Activated naive CD8-positive, alpha-beta T cell treated with anti-CD3 and anti-CD28 coated beads, Interleukin-2, amount 50 U/mL, for 24 hours (primary cell): ENCODE measurements at regions not wholly inside any gene's neighbourhood (a gene's known extent, or its start where the extent isn't known, plus 50 kb on each side); places are given as distances from the start of the nearest gene placed in this dataset.
"Not testable (repeated sequence)": the region's sequence is repeated elsewhere in the genome, so short reads cannot be mapped to it uniquely, and the experiment has no call there.

Experiments used
- ATAC-seq: fragments of 150-1000 bp; cut with Tn5 transposase; one replicate; pipeline ENCODE4 v1.10.0; 2021
- DNase-seq: peaks from one replicate; pipeline ENCODE4 v3.0.0; 2021
- H3K27ac Mint-ChIP-seq: one replicate; pipeline ENCODE4 v1.8.0; 2021; ENCODE audit warnings: mild to moderate bottlenecking, mixed read lengths
- H3K27me3 Mint-ChIP-seq: one replicate; pipeline ENCODE4 v1.8.0; 2021; ENCODE audit warnings: mixed read lengths
- H3K36me3 Mint-ChIP-seq: one replicate; pipeline ENCODE4 v1.8.0; 2021; ENCODE audit warnings: low read depth, mixed read lengths
- H3K4me1 Mint-ChIP-seq: one replicate; pipeline ENCODE4 v1.8.0; 2021; ENCODE audit warnings: mixed read lengths
- H3K4me3 Mint-ChIP-seq: one replicate; pipeline ENCODE4 v1.8.0; 2021; ENCODE audit warnings: mild to moderate bottlenecking, moderate library complexity, mixed read lengths
- H3K9me3 Mint-ChIP-seq: one replicate; pipeline ENCODE4 v1.8.0; 2021; ENCODE audit warnings: mixed read lengths

GRCh38 chr15:24088941-24089340, 401.8 kb upstream of the NDN start:
- H3K27ac Mint-ChIP-seq, ATAC-seq, DNase-seq, H3K36me3 Mint-ChIP-seq, H3K4me3 Mint-ChIP-seq, H3K27me3 Mint-ChIP-seq, H3K4me1 Mint-ChIP-seq: not testable (repeated sequence)
- H3K9me3 Mint-ChIP-seq: peaks cover 35% of the 10 kb centered on the region

DNA sequence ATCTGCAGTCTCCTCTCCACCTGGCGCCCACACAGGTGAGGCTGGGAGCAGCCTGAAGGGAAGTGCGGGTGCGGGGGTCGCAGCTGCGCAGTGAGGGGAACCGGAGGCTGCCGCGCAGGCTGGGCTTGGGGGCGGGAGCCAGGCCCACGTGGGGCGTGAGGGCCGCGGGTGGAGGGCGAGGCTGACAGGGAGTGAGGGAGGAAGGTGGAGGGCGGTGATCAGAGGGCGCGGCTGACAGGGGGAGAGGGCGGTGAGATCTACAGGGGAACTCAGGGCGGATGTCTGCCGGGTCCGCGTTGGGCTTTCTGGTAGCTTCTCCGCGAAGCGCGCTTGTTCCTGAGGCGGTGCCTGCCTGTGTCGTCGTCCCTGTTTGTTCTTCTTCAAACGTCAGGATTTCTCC, 414.4 kb upstream of the NDN start:
- H3K27ac Mint-ChIP-seq, DNase-seq, ATAC-seq, H3K4me1 Mint-ChIP-seq, H3K36me3 Mint-ChIP-seq, H3K9me3 Mint-ChIP-seq, H3K4me3 Mint-ChIP-seq, H3K27me3 Mint-ChIP-seq: not testable (repeated sequence)

DNA sequence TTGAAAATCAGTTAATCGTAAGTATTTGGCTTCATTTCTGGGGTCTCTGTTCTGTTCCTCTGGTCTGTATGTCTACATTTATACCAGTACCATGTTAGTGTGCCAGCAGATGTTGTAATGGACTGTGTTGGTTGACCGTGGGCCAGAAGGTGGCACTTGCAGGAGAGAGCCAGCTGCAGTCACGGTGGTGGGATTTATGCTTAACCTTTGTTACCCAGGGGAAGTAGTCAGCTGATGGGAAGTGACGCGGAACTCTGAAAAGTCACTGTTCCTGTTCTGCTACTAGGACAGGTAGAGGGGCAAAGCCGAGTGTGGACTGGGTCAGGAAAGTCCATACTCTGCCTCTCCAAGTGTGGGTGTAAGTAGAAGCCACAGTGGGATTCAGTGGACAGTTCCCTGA, 420.4 kb upstream of the NDN start:
- DNase-seq, H3K27me3 Mint-ChIP-seq, H3K36me3 Mint-ChIP-seq, ATAC-seq, H3K4me1 Mint-ChIP-seq, H3K27ac Mint-ChIP-seq, H3K4me3 Mint-ChIP-seq: not testable (repeated sequence)
- peaks cover 17% of the 10 kb centered on the region for H3K9me3 Mint-ChIP-seq

DNA sequence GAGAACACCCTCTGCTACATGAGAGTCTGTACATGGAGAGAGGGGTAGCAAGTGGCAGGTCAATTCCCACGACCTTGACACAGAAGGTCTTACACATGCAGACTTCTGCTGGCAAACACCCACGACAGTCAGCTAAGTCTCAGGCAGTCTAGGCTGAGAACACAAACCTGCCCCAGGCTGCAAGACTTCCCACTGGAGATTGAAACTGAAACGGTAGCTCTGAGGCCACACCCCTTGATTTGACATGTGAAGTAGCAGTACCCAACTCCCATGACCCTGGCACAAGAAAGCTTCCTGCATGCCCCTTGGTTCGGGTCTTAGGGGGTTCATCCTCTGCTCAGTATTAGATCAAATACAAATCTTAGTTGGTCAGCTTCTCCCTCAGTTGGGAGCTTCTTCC, 420.8 kb upstream of the NDN start:
- H3K27me3 Mint-ChIP-seq, DNase-seq, H3K36me3 Mint-ChIP-seq, H3K4me1 Mint-ChIP-seq, H3K4me3 Mint-ChIP-seq, H3K27ac Mint-ChIP-seq, ATAC-seq: not testable (repeated sequence)
- peaks cover 17% of the 10 kb centered on the region for H3K9me3 Mint-ChIP-seq

DNA sequence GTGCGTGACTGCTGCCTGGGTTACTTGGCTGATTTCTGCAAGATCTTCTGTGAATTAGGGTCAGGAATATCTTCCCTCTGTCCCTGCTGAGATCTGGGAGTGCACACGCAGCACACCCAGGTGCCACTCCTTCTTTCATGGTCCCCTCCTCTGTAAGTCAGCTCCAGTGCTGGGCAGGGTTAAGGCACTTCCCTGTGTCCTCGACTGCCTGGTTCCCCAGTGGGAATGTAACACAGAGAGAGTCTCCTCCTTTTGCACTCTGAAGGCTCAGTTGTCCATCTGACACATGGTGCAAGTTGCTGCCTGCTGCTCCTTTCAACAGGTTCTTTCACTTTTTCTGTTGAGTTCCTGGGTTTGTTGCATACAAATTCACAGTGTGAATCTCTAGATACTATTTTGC, 421.2 kb upstream of the NDN start:
- peaks cover 17% of the 10 kb centered on the region for H3K9me3 Mint-ChIP-seq
- H3K4me3 Mint-ChIP-seq, H3K27ac Mint-ChIP-seq, H3K4me1 Mint-ChIP-seq, ATAC-seq, DNase-seq, H3K36me3 Mint-ChIP-seq, H3K27me3 Mint-ChIP-seq: not testable (repeated sequence)

DNA sequence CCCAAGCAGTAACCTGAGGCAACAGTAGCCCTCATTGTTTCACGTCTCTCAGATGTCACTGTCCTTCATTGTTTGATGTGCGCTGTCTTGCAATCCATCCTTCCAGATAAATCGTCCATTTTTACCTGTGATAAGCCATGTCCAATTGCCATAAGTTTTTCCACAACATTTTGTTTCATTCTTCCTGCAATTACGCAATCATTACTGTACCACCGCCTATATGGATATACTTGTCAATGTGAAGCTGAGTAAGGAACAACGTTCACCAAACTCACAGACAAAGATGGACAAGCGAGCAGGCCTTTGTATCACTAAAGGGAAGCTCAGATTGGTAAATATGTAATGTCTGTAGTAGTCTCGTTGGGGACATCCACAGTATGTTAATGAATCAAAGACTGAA, 452.5 kb upstream of the NDN start:
- H3K4me1 Mint-ChIP-seq, H3K36me3 Mint-ChIP-seq, H3K27me3 Mint-ChIP-seq, H3K4me3 Mint-ChIP-seq, H3K27ac Mint-ChIP-seq, DNase-seq, ATAC-seq: not testable (repeated sequence)
- peaks cover 13% of the 10 kb centered on the region for H3K9me3 Mint-ChIP-seq

DNA sequence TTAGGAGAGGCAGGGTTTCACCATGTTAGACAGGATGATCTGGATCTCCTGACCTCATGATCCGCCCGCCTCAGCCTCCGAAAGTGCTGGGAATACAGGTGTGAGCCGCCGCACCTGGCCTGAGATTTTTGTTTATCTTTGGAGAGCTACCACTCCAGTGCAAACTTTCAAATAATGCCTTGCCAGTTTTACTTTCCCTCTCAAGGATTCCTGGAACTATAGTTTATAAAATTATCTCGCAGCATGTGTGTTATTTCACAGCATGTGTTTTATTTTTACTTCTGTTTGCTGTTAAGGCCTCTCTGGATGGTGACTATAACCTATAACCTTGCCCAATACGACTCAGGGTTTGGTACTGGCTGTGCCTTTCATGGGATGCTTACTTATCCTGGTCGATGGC, 458.0 kb upstream of the NDN start:
- not testable (repeated sequence) for H3K27ac Mint-ChIP-seq, H3K36me3 Mint-ChIP-seq, H3K4me1 Mint-ChIP-seq, DNase-seq, ATAC-seq, H3K27me3 Mint-ChIP-seq, H3K4me3 Mint-ChIP-seq
- H3K9me3 Mint-ChIP-seq: peaks cover 16% of the 10 kb centered on the region

GRCh38 chr15:24146251-24146650, 459.1 kb upstream of the NDN start:
- Mint-ChIP-seq H3K4me3 (no peak overlapping the region), H3K36me3 (no peaks in the 10 kb centered on the region), H3K27ac (no peak overlapping the region), H3K4me1 (no peaks in the 10 kb centered on the region), H3K9me3 (peaks cover 11% of the 10 kb centered on the region), H3K27me3 (no peaks in the 10 kb centered on the region)
- ATAC-seq (no peak), DNase-seq (no peak)

DNA sequence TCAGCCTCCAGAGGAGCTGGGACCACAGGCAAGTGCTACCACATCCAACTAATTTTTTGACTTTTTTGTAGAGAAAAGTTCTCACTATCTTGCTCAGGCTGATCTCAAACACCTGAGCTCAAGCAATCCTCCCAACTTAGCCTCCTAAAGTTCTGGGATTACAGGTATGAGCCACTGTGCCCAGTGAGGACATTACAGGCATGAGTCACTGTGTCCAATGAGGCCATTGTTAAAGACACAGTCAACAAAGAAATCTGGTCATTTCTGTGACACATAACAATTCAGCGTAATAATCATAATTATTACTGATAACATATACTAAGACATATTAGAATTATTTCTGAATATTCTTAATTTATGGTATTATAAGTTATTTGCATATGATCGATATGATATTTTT, 463.4 kb upstream of the NDN start:
- Mint-ChIP-seq H3K4me3 (no peak overlapping the region), H3K27me3 (no peaks in the 10 kb centered on the region), H3K27ac (no peak overlapping the region), H3K9me3 (peaks cover 12% of the 10 kb centered on the region), H3K36me3 (no peaks in the 10 kb centered on the region), H3K4me1 (no peaks in the 10 kb centered on the region)
- no peak for ATAC-seq
- no peak for DNase-seq

DNA sequence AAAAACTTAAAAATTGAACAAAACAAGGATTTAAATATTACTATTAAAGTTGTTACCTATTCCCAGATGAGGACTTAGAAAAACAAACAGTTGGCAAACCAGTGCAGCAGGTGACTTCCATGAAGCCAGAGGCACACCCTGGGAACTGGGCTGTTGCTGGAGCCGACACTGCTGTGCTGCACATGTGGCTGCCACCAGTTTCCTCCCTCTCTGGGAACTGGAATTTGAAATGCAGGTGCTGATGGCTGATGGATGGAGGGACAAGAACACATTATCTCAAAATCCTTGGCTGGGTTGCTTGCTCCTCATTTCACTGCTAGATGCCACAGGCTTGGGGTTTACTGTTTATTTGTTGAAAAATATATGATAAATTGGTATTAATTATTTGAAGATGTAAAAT, 471.2 kb upstream of the NDN start:
- DNase-seq, H3K27me3 Mint-ChIP-seq, H3K27ac Mint-ChIP-seq, ATAC-seq, H3K4me1 Mint-ChIP-seq, H3K4me3 Mint-ChIP-seq, H3K36me3 Mint-ChIP-seq: not testable (repeated sequence)
- peaks cover 14% of the 10 kb centered on the region for H3K9me3 Mint-ChIP-seq

DNA sequence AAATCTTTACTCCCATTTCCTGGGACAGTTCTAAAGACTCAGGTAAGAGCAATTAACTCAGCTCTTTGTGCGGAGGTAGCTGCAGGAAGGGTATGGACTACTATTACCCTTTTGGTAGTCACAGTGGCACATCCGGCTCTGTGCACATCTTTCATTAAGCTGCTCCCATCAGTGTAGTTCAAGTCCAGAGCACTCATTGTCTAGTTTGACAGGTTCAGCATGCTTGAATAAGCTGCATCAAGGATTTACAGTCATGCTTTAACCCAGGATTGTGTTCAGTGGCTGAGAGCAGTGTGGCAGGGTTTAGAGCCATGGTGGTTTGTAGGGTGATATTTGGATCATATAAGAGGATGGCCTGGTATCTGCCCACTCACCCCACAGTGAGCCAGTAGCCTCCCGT, 478.4 kb upstream of the NDN start:
- H3K27ac Mint-ChIP-seq, H3K27me3 Mint-ChIP-seq, ATAC-seq, H3K9me3 Mint-ChIP-seq, H3K4me1 Mint-ChIP-seq, DNase-seq, H3K4me3 Mint-ChIP-seq, H3K36me3 Mint-ChIP-seq: not testable (repeated sequence)

DNA sequence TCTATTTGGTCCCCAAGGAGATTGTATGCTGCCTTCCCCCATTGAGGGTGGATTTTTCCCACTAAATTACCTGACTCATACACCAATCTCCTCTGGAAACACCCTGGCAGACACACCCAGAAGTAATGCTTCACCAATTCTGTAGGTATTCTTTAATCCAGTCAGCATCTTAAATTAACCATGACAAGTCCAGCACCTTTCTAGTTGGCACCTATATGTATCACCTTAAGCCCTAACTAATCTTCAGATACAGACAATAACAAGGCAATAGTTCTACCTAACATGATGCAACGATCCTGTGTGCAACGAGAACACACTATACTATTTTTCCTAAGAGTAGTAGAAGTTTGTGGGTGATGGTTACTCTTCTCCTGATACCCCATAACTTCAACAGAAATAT, 473.3 kb upstream of the NPAP1 start:
- not testable (repeated sequence) for H3K36me3 Mint-ChIP-seq, H3K27ac Mint-ChIP-seq, DNase-seq, ATAC-seq, H3K4me1 Mint-ChIP-seq, H3K4me3 Mint-ChIP-seq, H3K27me3 Mint-ChIP-seq, H3K9me3 Mint-ChIP-seq

DNA sequence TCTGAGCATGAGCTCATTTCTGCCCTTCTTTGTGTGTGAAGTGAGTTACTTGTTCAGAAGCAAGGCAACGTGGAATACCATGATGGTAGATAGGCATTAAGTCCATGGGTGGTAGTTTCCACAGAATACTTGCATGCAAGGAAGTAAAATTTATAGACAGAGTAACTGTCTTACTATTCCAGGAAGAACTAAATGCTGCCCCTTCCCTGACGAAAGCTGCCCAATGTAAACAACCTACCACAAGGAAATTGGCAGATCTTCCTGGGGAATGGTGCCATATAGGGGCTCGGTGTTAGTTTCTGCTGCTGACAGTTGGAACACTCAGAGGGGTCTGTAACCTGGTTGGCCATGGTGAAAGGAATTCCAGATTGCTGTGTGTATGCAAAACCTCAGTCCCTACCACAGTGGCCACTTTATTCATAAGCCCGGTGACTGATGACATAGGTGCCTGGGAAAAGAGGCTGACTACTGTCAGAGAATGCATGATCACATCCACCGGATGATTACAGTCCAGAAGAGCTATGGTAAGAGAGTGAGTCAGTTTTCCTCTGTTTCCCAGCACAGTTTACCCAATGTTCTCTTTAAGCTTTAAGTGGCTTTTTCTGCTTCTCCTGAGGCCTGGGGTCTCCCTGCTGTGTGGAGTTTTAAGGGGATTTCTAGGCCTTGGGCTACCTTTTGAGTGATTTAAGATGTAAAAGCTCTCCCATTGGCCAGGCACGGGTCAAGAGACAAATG, 463.7 kb upstream of the NPAP1 start:
- not testable (repeated sequence) for ATAC-seq, DNase-seq, H3K36me3 Mint-ChIP-seq, H3K27ac Mint-ChIP-seq, H3K4me1 Mint-ChIP-seq, H3K4me3 Mint-ChIP-seq, H3K27me3 Mint-ChIP-seq, H3K9me3 Mint-ChIP-seq

- Mint-ChIP-seq H3K4me1 (no peaks in the 10 kb centered on the region), H3K27me3 (no peaks in the 10 kb centered on the region), H3K27ac (no peak overlapping the region), H3K4me3 (no peak overlapping the region), H3K9me3 (peaks cover 13% of the 10 kb centered on the region), H3K36me3 (no peaks in the 10 kb centered on the region)
- DNase-seq (no peak), ATAC-seq (no peak)
Observed at GRCh38 chr15:24223739-24224138, 451.8 kb upstream of the NPAP1 start.

DNA sequence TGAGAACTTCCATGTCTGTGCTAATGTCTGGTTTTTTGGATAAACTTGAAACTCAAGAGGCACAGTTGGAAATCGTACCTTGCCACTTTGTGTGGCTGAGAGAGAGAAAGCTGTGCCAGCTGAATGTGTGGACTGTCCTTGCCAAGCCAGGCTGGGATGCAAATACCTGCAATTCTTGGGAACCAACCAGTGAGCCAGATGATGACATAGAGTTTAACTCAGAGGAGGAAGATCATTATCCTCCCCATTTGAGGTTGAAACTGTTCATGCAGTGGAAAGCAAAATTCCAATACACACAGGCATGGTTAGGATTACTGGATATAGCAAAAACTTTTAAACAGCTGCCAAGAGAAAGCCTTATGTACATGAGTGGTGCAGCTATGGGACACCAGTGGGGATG, 451.4 kb upstream of the NPAP1 start:
- Mint-ChIP-seq H3K4me3 (no peak overlapping the region), H3K27me3 (no peaks in the 10 kb centered on the region), H3K4me1 (no peaks in the 10 kb centered on the region), H3K36me3 (no peaks in the 10 kb centered on the region), H3K9me3 (peaks cover 13% of the 10 kb centered on the region), H3K27ac (no peak overlapping the region)
- DNase-seq (no peak), ATAC-seq (no peak)

DNA sequence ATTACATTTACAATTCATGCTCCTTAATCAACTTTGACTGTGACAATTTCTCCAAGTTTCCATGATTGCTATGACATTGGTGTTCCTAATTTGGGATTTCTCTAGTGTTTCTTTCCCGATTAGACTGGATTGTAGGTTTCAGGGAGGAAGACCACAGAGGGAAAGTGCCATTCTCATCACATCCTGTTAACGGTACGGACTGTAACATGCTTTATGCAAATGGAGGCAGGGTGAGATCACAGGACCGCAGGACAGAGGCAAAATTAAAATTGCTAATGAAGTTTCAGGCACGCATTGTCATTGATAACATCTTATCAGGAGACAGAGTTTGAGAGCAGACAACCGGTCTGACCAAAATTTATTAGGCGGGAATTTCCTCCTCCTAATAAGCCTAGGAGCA, 446.7 kb upstream of the NPAP1 start:
- H3K27ac Mint-ChIP-seq, H3K27me3 Mint-ChIP-seq, ATAC-seq, H3K4me1 Mint-ChIP-seq, H3K36me3 Mint-ChIP-seq, H3K4me3 Mint-ChIP-seq, DNase-seq: not testable (repeated sequence)
- peaks cover 23% of the 10 kb centered on the region for H3K9me3 Mint-ChIP-seq
